ENCODE measurements at regions not wholly inside any gene's neighbourhood (a gene's known extent, or its start where the extent isn't known, plus 50 kb on each side); places are given as distances from the start of the nearest gene placed in this dataset.

- no peak overlapping the region for H3K4me3 ChIP-seq (ENCODE audit: low read depth, low read length)
- in situ Hi-C loops (cut with HindIII; ENCODE audit: low sequenced_read_pairs): no loop called here
- DNase-seq (ENCODE audit: low read depth, low spot score): no peak
- no peak for TF ChIP-seq CTCF (IDR thresholded peaks at IDR 0.05; ENCODE audit: low read depth, low read length)
These were observed 289.2 kb upstream of the RUNX1 start for GRCh38 chr21:35338281-35338680.

GRCh38 chr21:35337573-35337972 lies 288.5 kb upstream of the RUNX1 start:
- in situ Hi-C loops (cut with HindIII; ENCODE audit: low sequenced_read_pairs): no loop called here
- DNase-seq (ENCODE audit: low read depth, low spot score): no peak
- H3K4me3 ChIP-seq (ENCODE audit: low read depth, low read length): no peak overlapping the region
- TF ChIP-seq CTCF (IDR thresholded peaks at IDR 0.05; ENCODE audit: low read depth, low read length): no peak

GRCh38 chr21:35336534-35336933 lies 287.4 kb upstream of the RUNX1 start:
- DNase-seq (ENCODE audit: low read depth, low spot score): no peak
- TF ChIP-seq CTCF (IDR thresholded peaks at IDR 0.05; ENCODE audit: low read depth, low read length): no peak
- H3K4me3 ChIP-seq (ENCODE audit: low read depth, low read length): no peak overlapping the region
- in situ Hi-C loops (cut with HindIII; ENCODE audit: low sequenced_read_pairs): no loop called here

GRCh38 chr21:35335951-35336446 lies 286.9 kb upstream of the RUNX1 start:
- in situ Hi-C loops (cut with HindIII; ENCODE audit: low sequenced_read_pairs): no loop called here
- no peak for DNase-seq (ENCODE audit: low read depth, low spot score)
- no peak for TF ChIP-seq CTCF (IDR thresholded peaks at IDR 0.05; ENCODE audit: low read depth, low read length)

GRCh38 chr21:35333831-35334618 lies 284.9 kb upstream of the RUNX1 start:
- no peak for DNase-seq (ENCODE audit: low read depth, low spot score)
- in situ Hi-C loops (cut with HindIII; ENCODE audit: low sequenced_read_pairs): no loop called here
- no peak for TF ChIP-seq CTCF (IDR thresholded peaks at IDR 0.05; ENCODE audit: low read depth, low read length)
- H3K4me3 ChIP-seq (ENCODE audit: low read depth, low read length): no peak overlapping the region

More at GRCh38 chr21:35335951-35336446, 286.9 kb upstream of the RUNX1 start:
- H3K4me3 ChIP-seq (ENCODE audit: low read depth, low read length): no peak overlapping the region

- in situ Hi-C loops (cut with HindIII; ENCODE audit: low sequenced_read_pairs): no loop called here
- DNase-seq (ENCODE audit: low read depth, low spot score): no peak
- no peak overlapping the region for H3K4me3 ChIP-seq (ENCODE audit: low read depth, low read length)
- no peak for TF ChIP-seq CTCF (IDR thresholded peaks at IDR 0.05; ENCODE audit: low read depth, low read length)
These were observed 283.8 kb upstream of the RUNX1 start for GRCh38 chr21:35332841-35333426.
